DOHH2 (cell line): ENCODE measurements at regions not wholly inside any gene's neighbourhood (a gene's known extent, or its start where the extent isn't known, plus 50 kb on each side); places are given as distances from the start of the nearest gene placed in this dataset.

Source experiments
- H3F3A ChIP-seq: fragments of 200-600 bp; sonication (generic), shearing (Covaris generic); 2 replicates; pipeline ENCODE4 v1.6.0; 2016; ENCODE audit warnings: antibody characterized with exemption, mild to moderate bottlenecking; ENCODE audit not compliant: control insufficient read depth, insufficient read depth
- H3K27ac ChIP-seq: fragments of 200-600 bp; sonication (generic); 2 replicates; pipeline ENCODE4 v1.5.1; 2014; ENCODE audit warnings: low read depth, mild to moderate bottlenecking, low read length, moderate library complexity
- H3K27me3 ChIP-seq: fragments of 200-600 bp; sonication (generic); 2 replicates; pipeline ENCODE4 v1.6.1; 2014; ENCODE audit warnings: mild to moderate bottlenecking, low read length, mixed read lengths; ENCODE audit not compliant: control insufficient read depth
- H3K36me3 ChIP-seq: fragments of 200-600 bp; sonication (generic); 2 replicates; pipeline ENCODE4 v1.6.1; 2014; ENCODE audit warnings: mild to moderate bottlenecking, low read length, moderate library complexity, mixed read lengths; ENCODE audit not compliant: control insufficient read depth
- H3K4me1 ChIP-seq: fragments of 200-600 bp; sonication (generic); 2 replicates; pipeline ENCODE4 v1.6.1; 2014; ENCODE audit warnings: mild to moderate bottlenecking, low read length, mixed read lengths; ENCODE audit not compliant: control insufficient read depth
- H3K4me2 ChIP-seq: fragments of 200-600 bp; sonication (generic); 2 replicates; pipeline ENCODE4 v1.6.0; 2014; ENCODE audit warnings: mild to moderate bottlenecking, low read length, moderate library complexity
- H3K4me3 ChIP-seq: fragments of 200-600 bp; sonication (generic); 2 replicates; pipeline ENCODE4 v1.5.1; 2014; ENCODE audit warnings: mild to moderate bottlenecking, low read length, mixed read lengths
- H3K79me2 ChIP-seq: fragments of 200-600 bp; sonication (generic); 2 replicates; pipeline ENCODE4 v1.6.1; 2014; ENCODE audit warnings: mild to moderate bottlenecking, low read length, mixed read lengths; ENCODE audit not compliant: control insufficient read depth
- H3K9me2 ChIP-seq: fragments of 200-600 bp; sonication (generic); replicated peaks from 2 replicates; pipeline ENCODE4 v1.6.1; 2014; ENCODE audit warnings: mild to moderate bottlenecking, low read length, mixed read lengths; ENCODE audit not compliant: control insufficient read depth
- H3K9me3 ChIP-seq: fragments of 200-600 bp; sonication (generic); 2 replicates; pipeline ENCODE4 v1.6.1; 2014; ENCODE audit warnings: antibody characterized with exemption, low read length, mixed read lengths; ENCODE audit not compliant: control insufficient read depth, insufficient read depth
- H4K20me1 ChIP-seq: fragments of 200-600 bp; sonication (generic); 2 replicates; pipeline ENCODE4 v1.6.0; 2014; ENCODE audit warnings: low read depth, mild to moderate bottlenecking, antibody characterized with exemption, low read length, moderate library complexity; ENCODE audit not compliant: control insufficient read depth, insufficient read depth
- CTCF ChIP-seq: fragments of 200-600 bp; sonication (generic); IDR thresholded peaks from one replicate; pipeline ENCODE4 v1.5.1; 2014; ENCODE audit warnings: antibody characterized with exemption, mild to moderate bottlenecking, low read depth, low read length; ENCODE audit not compliant: poor library complexity, severe bottlenecking
- EZH2phosphoT487 ChIP-seq: fragments of 200-600 bp; sonication (generic); IDR thresholded peaks from 2 replicates; pipeline ENCODE4 v1.6.1; 2017; ENCODE audit warnings: borderline replicate concordance, mild to moderate bottlenecking, antibody characterized with exemption, low read length, moderate library complexity, mixed read lengths

- TF ChIP-seq EZH2phosphoT487 (no peak), CTCF (no peak)
- Histone ChIP-seq H3F3A (no peaks in the 10 kb centered on the region), H3K27ac (no peak overlapping the region), H3K9me3 (no peaks in the 10 kb centered on the region), H3K4me2 (no peak overlapping the region), H3K36me3 (no peaks in the 10 kb centered on the region), H3K9me2 (no peaks in the 10 kb centered on the region), H3K4me1 (peaks cover 7% of the 10 kb centered on the region; the same call in 1 of the 2 replicates), H3K4me3 (no peak overlapping the region), H4K20me1 (no peaks in the 10 kb centered on the region), H3K27me3 (peaks cover 4% of the 10 kb centered on the region), H3K79me2 (no peaks in the 10 kb centered on the region)
These were observed 208.6 kb upstream of the TACR3 start for GRCh38 chr4:103928370-103928769.

GRCh38 chr4:103923551-103923950 is 203.8 kb upstream of the TACR3 start:
- H3K36me3 ChIP-seq, result no peaks in the 10 kb centered on the region
- H3K27ac ChIP-seq, result no peak overlapping the region
- H3K27me3 ChIP-seq, result peaks cover 4% of the 10 kb centered on the region
- no peak overlapping the region for H3K4me2 ChIP-seq
- H4K20me1 ChIP-seq, result no peaks in the 10 kb centered on the region
- no peaks in the 10 kb centered on the region for H3K9me3 ChIP-seq
- H3K79me2 ChIP-seq, result no peaks in the 10 kb centered on the region
- H3K4me3 ChIP-seq, result no peak overlapping the region
- no peaks in the 10 kb centered on the region for H3K9me2 ChIP-seq
- TF ChIP-seq CTCF (no peak), EZH2phosphoT487 (no peak)
- no peaks in the 10 kb centered on the region for H3F3A ChIP-seq
- peaks cover 6% of the 10 kb centered on the region; the same call in 1 of the 2 replicates for H3K4me1 ChIP-seq

GRCh38 chr4:103918214-103918613 is 198.4 kb upstream of the TACR3 start:
- H3K4me3 ChIP-seq, result no peak overlapping the region
- no peaks in the 10 kb centered on the region for H3K9me3 ChIP-seq
- H3K27ac ChIP-seq, result no peak overlapping the region
- no peaks in the 10 kb centered on the region for H3K36me3 ChIP-seq
- H3K9me2 ChIP-seq, result no peaks in the 10 kb centered on the region
- no peaks in the 10 kb centered on the region for H3F3A ChIP-seq
- H3K79me2 ChIP-seq, result no peaks in the 10 kb centered on the region
- H4K20me1 ChIP-seq, result no peaks in the 10 kb centered on the region
- no peak for TF ChIP-seq CTCF
- no peak for TF ChIP-seq EZH2phosphoT487
- no peak overlapping the region for H3K4me2 ChIP-seq
- H3K27me3 ChIP-seq, result no peaks in the 10 kb centered on the region
- H3K4me1 ChIP-seq, result no peaks in the 10 kb centered on the region
